Spleen (tissue), 11 donors: ENCODE measurements at regions not wholly inside any gene's neighbourhood (a gene's known extent, or its start where the extent isn't known, plus 50 kb on each side); places are given as distances from the start of the nearest gene placed in this dataset.
"Not testable (repeated sequence)": the region's sequence is repeated elsewhere in the genome, so short reads cannot be mapped to it uniquely, and the experiment has no call there.

Experiments used
- DNase-seq: peaks from one replicate; pipeline ENCODE4 v3.0.0-alpha.2; 2020
- H3K27ac ChIP-seq, 8 donors: fragments of 200-600 bp; sonication (generic) in 7 of 8; 1 replicate in 4 of 8; 2 replicates in 4 of 8; pipeline versions ENCODE4 v1.5.0 to v1.8.0; 2016 to 2021; ENCODE audit warnings: inconsistent platforms in 4 of 8, mild to moderate bottlenecking in 4 of 8, moderate library complexity in 1 of 8
- H3K27me3 ChIP-seq, 7 donors: fragments of 200-600 bp; sonication (generic) in 6 of 7; replicated peaks in 1 of 7; 1 replicate in 4 of 7; 2 replicates in 3 of 7; pipeline versions ENCODE4 v1.5.0 to v1.8.0; 2016 to 2021; ENCODE audit warnings: inconsistent platforms in 3 of 7, mild to moderate bottlenecking in 1 of 7
- H3K36me3 ChIP-seq, 6 donors: fragments of 200-600 bp; sonication (generic) in 5 of 6; 1 replicate in 4 of 6; 2 replicates in 2 of 6; pipeline versions ENCODE4 v1.5.0 to v1.8.0; 2016 to 2021; ENCODE audit warnings: inconsistent platforms in 2 of 6
- H3K4me1 ChIP-seq, 6 donors: fragments of 200-600 bp; sonication (generic) in 5 of 6; 1 replicate in 3 of 6; 2 replicates in 3 of 6; pipeline versions ENCODE4 v1.5.0 to v1.8.0; 2016 to 2021; ENCODE audit warnings: inconsistent platforms in 3 of 6
- H3K4me3 ChIP-seq, 8 donors: fragments of 200-600 bp; sonication (generic) in 7 of 8; 1 replicate in 4 of 8; 2 replicates in 4 of 8; pipeline versions ENCODE4 v1.5.0 to v1.8.0; 2016 to 2021; ENCODE audit warnings: inconsistent platforms in 4 of 8, mild to moderate bottlenecking in 4 of 8, moderate library complexity in 2 of 8
- H3K9me3 ChIP-seq, 8 donors: fragments of 200-600 bp; sonication (generic) in 7 of 8; 1 replicate in 4 of 8; 2 replicates in 4 of 8; pipeline versions ENCODE4 v1.5.0 to v1.8.0; 2016 to 2021; ENCODE audit warnings: inconsistent platforms in 4 of 8
- POLR2A ChIP-seq, 3 donors: fragments of 450-650 bp; IDR thresholded peaks; one replicate each; pipeline ENCODE4 v1.5.1; 2017; ENCODE audit warnings: antibody characterized with exemption in 3 of 3, mild to moderate bottlenecking in 1 of 3
- POLR2AphosphoS5 ChIP-seq, 3 donors: sonication (generic); formaldehyde crosslinking; IDR thresholded peaks; one replicate each; pipeline ENCODE4 v1.5.1; 2017; ENCODE audit warnings: antibody characterized with exemption in 3 of 3
- WGBS, 5 donors: extraction: QIAGEN DNeasy Blood & Tissue Kit in 3 of 5; methylation state at CpG; one replicate each; pipeline versions ENCODE4 v1.1.5 to v1.1.7; 2013 to 2018; 5-methylcytosine and 5-hydroxymethylcytosine counted together
- intact Hi-C: fragments of 100-400 bp; cut with DNase I; formaldehyde crosslinking; loops from one replicate; pipeline ENCODE4 v1.15.0; 2023; ENCODE audit warnings: low total_unique reads
- TF ChIP-seq, protein P1 (sequence below), 11 experiments: fragments of 200-600 bp in 7 of 11; fragments of 450-650 bp in 4 of 11; sonication (generic) in 4 of 11; IDR thresholded peaks in 8 of 11; conservative IDR thresholded peaks in 3 of 11; 1 replicate in 7 of 11; 2 replicates in 4 of 11; pipeline versions ENCODE4 v1.4.0 to v1.8.0; 2016 to 2021; ENCODE audit warnings: antibody characterized with exemption in 11 of 11, inconsistent platforms in 4 of 11, mild to moderate bottlenecking in 1 of 11
- donor health status: healthy with polysubstance abuse.
- donor health status: DM: no; HTN: no; CAD: no; lungs with moderate emphysema.
- donor health status: DM: no; HTN: no; CAD: no.
- donor health status: Bipolar disorder and iron deficiency.
- donor health status: healthy.
- donor health status: DM: no; HTN: no; CAD: no.
- donor health status: DM: yes; HTN: yes; CAD: no.

DNA sequence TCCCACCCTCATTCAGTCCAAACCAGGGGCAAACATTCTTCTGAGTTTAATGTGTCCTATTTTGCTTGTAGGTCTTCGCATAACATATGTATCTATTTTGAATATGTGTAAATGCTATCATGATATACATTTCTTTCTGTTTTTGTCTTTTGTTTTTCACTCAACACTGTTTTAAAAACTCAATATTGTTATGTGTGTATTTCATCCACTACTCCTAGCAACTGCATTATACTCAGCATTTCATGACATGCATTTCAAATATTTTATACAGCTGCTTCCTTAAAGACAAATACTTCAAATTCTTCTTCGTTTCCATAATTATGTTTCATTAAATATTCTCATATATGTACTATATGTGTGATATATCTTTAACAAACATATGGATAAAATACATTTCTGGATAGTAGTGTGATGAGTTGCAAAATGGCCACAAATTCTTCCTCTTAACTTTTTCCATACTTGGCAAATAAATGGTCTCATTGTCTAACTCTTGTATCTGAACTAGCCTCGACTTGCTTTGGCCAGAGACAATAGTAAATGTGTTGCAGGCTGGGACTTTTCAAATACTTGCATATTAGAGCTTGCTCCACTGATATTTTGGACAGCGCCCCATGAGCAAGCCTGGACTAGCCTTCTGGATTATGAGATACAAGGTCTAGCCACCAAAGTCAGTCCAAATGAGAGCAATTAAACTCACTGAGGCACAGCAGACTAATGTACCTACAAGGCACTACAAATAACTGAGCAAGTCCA lies 539.7 kb upstream of the KCND2 start:
- 65 to 69% (median 66%) methylated on average over 4 of the region's 4 CpGs for WGBS, 5 donors
- TF ChIP-seq POLR2AphosphoS5 (IDR thresholded peaks at IDR 0.05) (no peak), POLR2A (IDR thresholded peaks at IDR 0.05) (no peak)
- Histone ChIP-seq H3K9me3 (peaks cover 0 to 10% (median 0%) of the 10 kb centered on the region in 8 donors), H3K27ac (no peak overlapping the region), H3K36me3 (no peaks in the 10 kb centered on the region), H3K27me3 (no peaks in the 10 kb centered on the region), H3K4me3 (no peak overlapping the region), H3K4me1 (no peaks in the 10 kb centered on the region)
- DNase-seq: no peak
- intact Hi-C loops: no loop called here

DNA sequence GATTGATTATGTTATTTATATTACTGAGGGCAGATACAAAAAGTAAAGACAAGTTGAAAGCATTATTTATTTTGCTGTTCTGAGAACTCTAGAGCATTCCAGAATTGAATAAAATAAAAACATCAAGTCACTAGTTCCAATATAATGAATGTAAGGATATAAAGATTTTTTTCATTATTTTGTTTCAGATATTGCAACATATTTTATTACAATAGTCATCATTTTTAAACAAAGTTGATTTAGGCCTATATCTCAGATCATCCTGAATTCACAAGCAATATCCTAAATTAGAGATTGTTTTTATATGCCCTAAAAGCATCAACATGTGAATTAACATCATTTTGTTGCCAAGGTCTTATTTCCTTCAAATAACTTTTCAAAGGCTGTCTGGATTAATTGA lies 535.6 kb upstream of the KCND2 start:
- Histone ChIP-seq H3K27me3 (no peaks in the 10 kb centered on the region), H3K4me1 (no peaks in the 10 kb centered on the region), H3K36me3 (no peaks in the 10 kb centered on the region), H3K4me3 (no peak overlapping the region), H3K9me3 (peaks cover 0 to 6% (median 0%) of the 10 kb centered on the region in 8 donors), H3K27ac (no peak overlapping the region)
- no peak for DNase-seq
- intact Hi-C loops: no loop called here
- TF ChIP-seq, protein P1, sequence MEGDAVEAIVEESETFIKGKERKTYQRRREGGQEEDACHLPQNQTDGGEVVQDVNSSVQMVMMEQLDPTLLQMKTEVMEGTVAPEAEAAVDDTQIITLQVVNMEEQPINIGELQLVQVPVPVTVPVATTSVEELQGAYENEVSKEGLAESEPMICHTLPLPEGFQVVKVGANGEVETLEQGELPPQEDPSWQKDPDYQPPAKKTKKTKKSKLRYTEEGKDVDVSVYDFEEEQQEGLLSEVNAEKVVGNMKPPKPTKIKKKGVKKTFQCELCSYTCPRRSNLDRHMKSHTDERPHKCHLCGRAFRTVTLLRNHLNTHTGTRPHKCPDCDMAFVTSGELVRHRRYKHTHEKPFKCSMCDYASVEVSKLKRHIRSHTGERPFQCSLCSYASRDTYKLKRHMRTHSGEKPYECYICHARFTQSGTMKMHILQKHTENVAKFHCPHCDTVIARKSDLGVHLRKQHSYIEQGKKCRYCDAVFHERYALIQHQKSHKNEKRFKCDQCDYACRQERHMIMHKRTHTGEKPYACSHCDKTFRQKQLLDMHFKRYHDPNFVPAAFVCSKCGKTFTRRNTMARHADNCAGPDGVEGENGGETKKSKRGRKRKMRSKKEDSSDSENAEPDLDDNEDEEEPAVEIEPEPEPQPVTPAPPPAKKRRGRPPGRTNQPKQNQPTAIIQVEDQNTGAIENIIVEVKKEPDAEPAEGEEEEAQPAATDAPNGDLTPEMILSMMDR (IDR thresholded peaks at IDR 0.05 in 8 of 11, conservative IDR thresholded peaks at IDR 0.05 in 3 of 11): no peak
- TF ChIP-seq POLR2AphosphoS5 (IDR thresholded peaks at IDR 0.05) (no peak), POLR2A (IDR thresholded peaks at IDR 0.05) (no peak)

DNA sequence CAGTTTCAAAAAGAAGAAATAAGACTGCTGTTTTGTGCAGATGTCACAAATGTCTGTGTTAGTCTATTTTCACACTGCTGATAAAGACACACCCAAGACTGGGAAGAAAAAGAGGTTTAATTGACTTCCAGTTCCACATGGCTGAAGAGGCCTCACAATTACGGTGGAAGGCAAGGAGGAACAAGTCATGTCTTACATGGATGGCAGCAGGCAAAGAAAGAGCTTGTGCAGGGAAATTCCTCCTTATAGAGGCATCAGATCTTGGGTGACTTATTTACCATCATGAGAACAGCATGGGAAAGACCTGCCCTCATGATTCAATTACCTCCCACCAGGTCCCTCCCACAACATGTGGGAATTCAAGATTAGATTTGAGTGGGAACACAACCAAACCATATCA lies 527.7 kb upstream of the KCND2 start:
- H3K27ac ChIP-seq, intact Hi-C loops, H3K4me3 ChIP-seq, H3K4me1 ChIP-seq, DNase-seq, H3K9me3 ChIP-seq, H3K27me3 ChIP-seq, H3K36me3 ChIP-seq: not testable (repeated sequence)
- 77 to 97% (median 87%) methylated on average over 1 of the region's 1 CpG for WGBS, 5 donors

DNA sequence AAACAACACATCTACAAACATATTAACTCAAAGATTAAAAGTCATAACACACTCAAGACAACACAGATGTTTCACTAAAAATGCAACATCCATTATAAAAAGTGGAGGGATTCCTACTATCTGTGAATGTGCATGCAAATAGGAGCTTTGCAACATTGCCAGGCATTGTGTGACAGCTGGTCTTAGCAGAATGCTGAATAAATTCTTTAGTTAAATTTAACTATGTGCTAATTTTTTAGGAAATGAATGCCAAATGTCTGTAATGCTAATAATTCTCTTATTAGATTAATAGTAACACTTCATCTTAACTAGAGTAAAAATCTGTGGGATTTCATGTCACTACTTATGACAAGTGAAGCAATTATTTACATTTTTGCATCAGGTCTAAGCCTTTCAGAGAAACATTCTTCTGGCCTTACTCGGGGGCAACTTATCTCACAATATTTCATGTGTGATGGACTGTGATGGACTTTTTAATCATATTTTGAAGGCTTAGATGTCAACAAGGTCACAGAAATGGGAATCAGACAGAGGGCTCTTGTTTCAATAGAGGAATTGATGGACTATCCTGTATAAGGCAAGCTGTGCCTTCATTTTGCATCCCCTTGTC lies 524.6 kb upstream of the KCND2 start:
- Histone ChIP-seq H3K36me3 (no peaks in the 10 kb centered on the region), H3K4me3 (no peak overlapping the region), H3K9me3 (no peaks in the 10 kb centered on the region), H3K4me1 (no peaks in the 10 kb centered on the region), H3K27me3 (no peaks in the 10 kb centered on the region), H3K27ac (no peak overlapping the region)
- 44 to 77% (median 63%) methylated on average over 1 of the region's 1 CpG for WGBS, 5 donors
- DNase-seq: no peak
- intact Hi-C loops: no loop called here
- TF ChIP-seq POLR2A (IDR thresholded peaks at IDR 0.05) (no peak), POLR2AphosphoS5 (IDR thresholded peaks at IDR 0.05) (no peak)
- TF ChIP-seq, protein P1 (IDR thresholded peaks at IDR 0.05 in 8 of 11, conservative IDR thresholded peaks at IDR 0.05 in 3 of 11): no peak

DNA sequence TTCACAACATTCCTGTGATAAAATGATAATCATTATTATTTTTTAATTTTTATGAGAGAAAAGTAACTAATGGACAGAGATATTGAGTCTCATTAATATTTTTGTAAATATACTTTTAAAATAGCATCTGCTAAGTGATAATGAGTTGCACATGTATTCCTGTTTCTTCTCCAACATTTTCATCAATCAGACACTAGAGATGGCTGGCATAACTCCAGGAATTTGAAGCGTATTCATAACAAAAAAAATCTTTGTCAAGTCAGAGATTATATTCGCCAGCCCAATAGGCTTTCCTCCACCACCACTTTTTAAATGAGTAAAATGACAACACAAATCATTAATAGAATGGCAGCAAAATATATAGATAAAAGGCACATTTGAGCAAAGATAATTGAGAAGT lies 524.0 kb upstream of the KCND2 start:
- DNase-seq: no peak
- H3K4me1 ChIP-seq: no peaks in the 10 kb centered on the region
- H3K27ac ChIP-seq: no peak overlapping the region
- WGBS, 5 donors: 63 to 76% (median 73%) methylated on average over 2 of the region's 2 CpGs
- H3K9me3 ChIP-seq: no peaks in the 10 kb centered on the region
- H3K36me3 ChIP-seq: no peaks in the 10 kb centered on the region
- H3K4me3 ChIP-seq: no peak overlapping the region
- no peak for TF ChIP-seq POLR2AphosphoS5 (IDR thresholded peaks at IDR 0.05)
- no peak for TF ChIP-seq POLR2A (IDR thresholded peaks at IDR 0.05)
- TF ChIP-seq, protein P1 (IDR thresholded peaks at IDR 0.05 in 8 of 11, conservative IDR thresholded peaks at IDR 0.05 in 3 of 11): no peak
- intact Hi-C loops: no loop called here
- no peaks in the 10 kb centered on the region for H3K27me3 ChIP-seq
